Endothelial cell (in vitro differentiated cells): ENCODE measurements at regions not wholly inside any gene's neighbourhood (a gene's known extent, or its start where the extent isn't known, plus 50 kb on each side); places are given as distances from the start of the nearest gene placed in this dataset.

Experiments
- DNase-seq: peaks from one replicate; pipeline ENCODE4 v3.0.0; 2021; ENCODE audit warnings: low spot score
- H3K27ac Mint-ChIP-seq: one replicate; pipeline ENCODE4 v1.8.0; 2021; ENCODE audit warnings: mixed read lengths, inconsistent platforms; ENCODE audit not compliant: unreplicated experiment
- H3K27me3 Mint-ChIP-seq: one replicate; pipeline ENCODE4 v1.8.0; 2021; ENCODE audit warnings: mild to moderate bottlenecking, moderate library complexity, mixed read lengths, inconsistent platforms; ENCODE audit not compliant: unreplicated experiment
- H3K36me3 Mint-ChIP-seq: one replicate; pipeline ENCODE4 v1.8.0; 2021; ENCODE audit warnings: mild to moderate bottlenecking, low read depth, mixed read lengths, inconsistent platforms; ENCODE audit not compliant: unreplicated experiment
- H3K4me1 Mint-ChIP-seq: one replicate; pipeline ENCODE4 v1.8.0; 2021; ENCODE audit warnings: mild to moderate bottlenecking, mixed read lengths, inconsistent platforms; ENCODE audit not compliant: unreplicated experiment
- H3K4me3 Mint-ChIP-seq: one replicate; pipeline ENCODE4 v1.8.0; 2021; ENCODE audit warnings: mild to moderate bottlenecking, mixed read lengths, inconsistent platforms; ENCODE audit not compliant: unreplicated experiment
- H3K9me3 Mint-ChIP-seq: one replicate; pipeline ENCODE4 v1.8.0; 2021; ENCODE audit warnings: mixed read lengths, inconsistent platforms; ENCODE audit not compliant: unreplicated experiment
- TF ChIP-seq, protein P1 (sequence below): fragments of 200-600 bp; sonication (generic); IDR thresholded peaks from one replicate; pipeline ENCODE4 v1.5.0; 2021; ENCODE audit warnings: antibody characterized with exemption; ENCODE audit not compliant: unreplicated experiment

DNA sequence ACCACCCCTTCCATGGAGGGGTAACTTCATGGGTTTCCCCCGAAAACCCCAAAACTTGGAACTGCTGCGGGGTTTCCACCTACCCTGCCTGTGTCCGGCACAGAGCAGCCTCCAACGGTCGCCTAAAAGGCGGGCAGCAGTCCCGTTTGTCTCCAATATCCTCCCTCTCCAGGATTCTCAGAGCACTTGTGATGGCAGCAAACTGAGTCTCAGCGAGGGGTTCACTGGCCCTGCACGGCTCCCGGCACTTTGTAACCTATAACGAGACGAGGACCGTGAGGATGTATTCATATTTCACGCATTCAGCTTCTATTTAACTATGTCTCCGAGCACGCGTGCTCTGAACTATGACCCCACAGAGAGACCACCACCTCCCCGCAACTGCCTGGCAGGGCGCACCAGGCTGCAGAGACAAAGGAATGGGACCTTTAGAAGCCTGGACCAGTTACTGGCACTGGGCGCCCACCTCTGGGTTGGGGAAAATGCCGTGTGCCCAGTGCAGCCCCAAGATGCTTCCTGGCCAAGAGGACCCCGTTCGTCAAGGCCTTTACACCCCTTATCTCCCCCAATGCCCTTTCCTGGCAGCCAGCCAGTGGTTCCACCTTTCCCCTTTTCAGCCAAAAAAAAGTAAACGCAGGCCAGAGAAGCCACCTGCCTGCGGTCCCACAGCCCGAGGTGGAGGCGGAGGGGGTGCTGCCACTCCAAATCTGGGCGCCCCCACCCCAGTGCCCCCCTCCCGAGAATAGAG lies 173.1 kb upstream of the RTL1 start:
- H3K36me3 Mint-ChIP-seq: no peaks in the 10 kb centered on the region
- H3K4me1 Mint-ChIP-seq: peaks cover 10% of the 10 kb centered on the region

DNA sequence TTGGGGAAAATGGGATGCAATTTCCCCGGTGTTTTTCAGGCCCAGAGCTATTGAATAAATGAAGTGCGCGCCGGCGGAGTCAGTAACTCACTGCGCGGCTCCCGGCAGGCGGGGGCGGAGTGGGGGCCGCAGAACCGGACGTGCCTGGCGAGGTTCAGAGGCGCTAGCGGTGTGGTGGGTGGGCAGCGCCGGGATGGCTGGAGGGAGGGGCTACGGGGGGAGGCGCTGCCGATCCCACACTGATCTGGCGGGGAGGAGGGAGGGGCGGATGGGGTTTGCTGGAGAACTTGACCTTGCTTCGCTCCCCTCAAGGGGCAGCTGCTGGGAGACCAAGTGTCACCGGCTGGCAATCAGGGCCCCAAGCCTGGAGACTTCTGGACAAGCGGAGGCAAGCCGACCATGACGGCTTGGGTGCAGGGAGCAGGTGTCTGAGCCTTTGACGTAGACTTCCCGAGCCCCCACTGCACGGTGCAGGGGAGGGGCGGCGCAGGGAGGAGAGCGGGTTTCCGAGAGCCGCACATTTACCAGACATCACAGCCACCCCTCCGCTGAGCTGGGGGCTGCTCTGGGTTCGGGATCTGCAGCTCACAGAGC lies 174.1 kb upstream of the RTL1 start:
- Mint-ChIP-seq H3K4me1 (peaks cover 5% of the 10 kb centered on the region), H3K4me3 (peak overlapping the region; percentile 71), H3K27me3 (peaks cover 4% of the 10 kb centered on the region), H3K36me3 (no peaks in the 10 kb centered on the region), H3K9me3 (no peaks in the 10 kb centered on the region), H3K27ac (no peak overlapping the region)
- TF ChIP-seq, protein P1, sequence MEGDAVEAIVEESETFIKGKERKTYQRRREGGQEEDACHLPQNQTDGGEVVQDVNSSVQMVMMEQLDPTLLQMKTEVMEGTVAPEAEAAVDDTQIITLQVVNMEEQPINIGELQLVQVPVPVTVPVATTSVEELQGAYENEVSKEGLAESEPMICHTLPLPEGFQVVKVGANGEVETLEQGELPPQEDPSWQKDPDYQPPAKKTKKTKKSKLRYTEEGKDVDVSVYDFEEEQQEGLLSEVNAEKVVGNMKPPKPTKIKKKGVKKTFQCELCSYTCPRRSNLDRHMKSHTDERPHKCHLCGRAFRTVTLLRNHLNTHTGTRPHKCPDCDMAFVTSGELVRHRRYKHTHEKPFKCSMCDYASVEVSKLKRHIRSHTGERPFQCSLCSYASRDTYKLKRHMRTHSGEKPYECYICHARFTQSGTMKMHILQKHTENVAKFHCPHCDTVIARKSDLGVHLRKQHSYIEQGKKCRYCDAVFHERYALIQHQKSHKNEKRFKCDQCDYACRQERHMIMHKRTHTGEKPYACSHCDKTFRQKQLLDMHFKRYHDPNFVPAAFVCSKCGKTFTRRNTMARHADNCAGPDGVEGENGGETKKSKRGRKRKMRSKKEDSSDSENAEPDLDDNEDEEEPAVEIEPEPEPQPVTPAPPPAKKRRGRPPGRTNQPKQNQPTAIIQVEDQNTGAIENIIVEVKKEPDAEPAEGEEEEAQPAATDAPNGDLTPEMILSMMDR: no peak
- DNase-seq: no peak

More for the DNA sequence above, 173.1 kb upstream of the RTL1 start:
- H3K27ac Mint-ChIP-seq: no peak overlapping the region
- DNase-seq: no peak
- TF ChIP-seq, protein P1: no peak
- peaks cover 4% of the 10 kb centered on the region for H3K27me3 Mint-ChIP-seq
- H3K4me3 Mint-ChIP-seq: no peak overlapping the region
- no peaks in the 10 kb centered on the region for H3K9me3 Mint-ChIP-seq

DNA sequence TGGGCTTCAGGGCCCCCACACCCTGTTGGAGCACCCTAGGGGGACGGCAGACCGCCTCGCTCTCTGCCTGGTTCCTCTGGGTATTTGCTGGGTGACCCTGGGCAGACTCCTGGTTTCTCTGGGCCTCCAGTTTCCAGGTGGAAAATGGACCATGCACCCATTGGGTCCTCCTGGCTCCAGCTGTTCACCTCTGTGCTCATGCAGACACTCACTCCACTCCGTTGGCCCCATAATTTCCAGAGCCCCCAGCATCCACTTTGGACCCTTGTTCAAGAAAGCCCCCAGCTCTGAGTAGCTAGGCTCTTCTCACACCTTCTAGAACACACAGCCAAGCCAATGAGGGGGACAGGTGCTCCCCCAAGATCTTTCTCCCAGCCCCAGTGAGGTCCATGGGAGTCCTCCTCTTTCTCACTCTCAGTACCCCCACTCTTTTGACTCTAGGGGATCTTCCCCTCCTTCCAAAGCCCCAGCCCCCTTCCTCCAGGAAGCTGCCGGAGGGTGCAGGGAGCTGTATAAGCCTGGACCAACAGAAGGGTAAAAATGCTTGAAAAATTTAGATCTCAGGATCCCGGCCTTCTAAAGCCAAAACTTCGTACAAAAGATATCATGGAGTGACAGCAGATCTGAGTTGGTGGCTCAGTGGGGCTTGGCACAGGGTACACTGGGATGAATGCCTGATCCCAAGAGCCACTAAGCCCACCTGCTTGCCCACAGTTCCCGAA lies 174.8 kb upstream of the RTL1 start:
- H3K4me3 Mint-ChIP-seq: no peak overlapping the region
- TF ChIP-seq, protein P1: no peak
- no peaks in the 10 kb centered on the region for H3K9me3 Mint-ChIP-seq
- no peaks in the 10 kb centered on the region for H3K36me3 Mint-ChIP-seq
- DNase-seq: no peak
- H3K4me1 Mint-ChIP-seq: peaks cover 5% of the 10 kb centered on the region
- peaks cover 4% of the 10 kb centered on the region for H3K27me3 Mint-ChIP-seq
- H3K27ac Mint-ChIP-seq: no peak overlapping the region

DNA sequence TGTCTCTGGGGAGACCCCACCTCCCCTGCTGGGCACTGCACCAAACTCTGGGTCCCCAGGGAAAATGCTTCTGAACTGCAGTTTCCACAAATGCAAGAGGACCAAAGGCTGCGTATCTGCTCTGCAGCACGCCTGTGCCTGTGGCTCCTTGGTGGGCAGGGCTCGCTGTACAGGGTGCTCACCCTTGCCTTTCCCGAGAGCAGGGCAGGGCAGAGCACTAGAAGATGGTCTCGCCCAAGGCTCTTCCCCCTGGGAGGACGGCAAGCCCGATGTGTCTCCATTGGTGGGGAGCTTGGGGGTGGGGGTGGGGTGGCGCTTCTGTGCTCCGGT lies 175.3 kb upstream of the RTL1 start:
- TF ChIP-seq, protein P1: no peak
- H3K27ac Mint-ChIP-seq: no peak overlapping the region
- no peaks in the 10 kb centered on the region for H3K36me3 Mint-ChIP-seq

More for the DNA sequence above, 175.3 kb upstream of the RTL1 start:
- DNase-seq: no peak
- H3K4me1 Mint-ChIP-seq: peaks cover 5% of the 10 kb centered on the region
- H3K27me3 Mint-ChIP-seq: peaks cover 4% of the 10 kb centered on the region
- H3K4me3 Mint-ChIP-seq: no peak overlapping the region
- no peaks in the 10 kb centered on the region for H3K9me3 Mint-ChIP-seq
